RWPE2 (cell line): ENCODE measurements at regions not wholly inside any gene's neighbourhood (a gene's known extent, or its start where the extent isn't known, plus 50 kb on each side); places are given as distances from the start of the nearest gene placed in this dataset.

Source experiments
- ATAC-seq: fragments of 200-7000 bp; cut with Tn5 transposase; 3 replicates; pipeline ENCODE4 v1.9.1; 2021; ENCODE audit warnings: low read depth
- DNase-seq: peaks from one replicate; pipeline ENCODE4 v3.0.0-alpha.2; 2020; ENCODE audit warnings: low spot score
- H3K27ac ChIP-seq: fragments of 450-650 bp; 2 replicates; pipeline ENCODE4 v1.5.1; 2017; ENCODE audit warnings: mild to moderate bottlenecking; ENCODE audit not compliant: poor library complexity, severe bottlenecking
- H3K27me3 ChIP-seq: fragments of 250-450 bp; sonication (Bioruptor Pico); 2 replicates; pipeline ENCODE4 v1.5.1; 2021; ENCODE audit warnings: mild to moderate bottlenecking, moderate library complexity; ENCODE audit not compliant: insufficient read depth, poor library complexity, severe bottlenecking
- H3K36me3 ChIP-seq: fragments of 250-450 bp; sonication (Bioruptor Pico); 2 replicates; pipeline ENCODE4 v1.5.1; 2020; ENCODE audit warnings: low read depth, mild to moderate bottlenecking, moderate library complexity
- H3K4me1 ChIP-seq: fragments of 250-450 bp; sonication (Bioruptor Pico); 2 replicates; pipeline ENCODE4 v1.5.1; 2021; ENCODE audit warnings: mild to moderate bottlenecking, moderate library complexity; ENCODE audit not compliant: insufficient read depth, poor library complexity, severe bottlenecking
- H3K4me3 ChIP-seq: fragments of 250-450 bp; sonication (Bioruptor Pico); 2 replicates; pipeline ENCODE4 v1.5.1; 2021; ENCODE audit warnings: mild to moderate bottlenecking, moderate library complexity; ENCODE audit not compliant: severe bottlenecking
- H3K9me3 ChIP-seq: fragments of 250-450 bp; sonication (Bioruptor Pico); 2 replicates; pipeline ENCODE4 v1.5.1; 2021; ENCODE audit warnings: mild to moderate bottlenecking, moderate library complexity; ENCODE audit not compliant: severe bottlenecking
- TF ChIP-seq, protein P1 (sequence below): fragments of 450-650 bp; IDR thresholded peaks from one replicate; pipeline ENCODE4 v1.5.1; 2017; ENCODE audit warnings: mild to moderate bottlenecking, moderate library complexity; ENCODE audit not compliant: poor library complexity, severe bottlenecking

DNA sequence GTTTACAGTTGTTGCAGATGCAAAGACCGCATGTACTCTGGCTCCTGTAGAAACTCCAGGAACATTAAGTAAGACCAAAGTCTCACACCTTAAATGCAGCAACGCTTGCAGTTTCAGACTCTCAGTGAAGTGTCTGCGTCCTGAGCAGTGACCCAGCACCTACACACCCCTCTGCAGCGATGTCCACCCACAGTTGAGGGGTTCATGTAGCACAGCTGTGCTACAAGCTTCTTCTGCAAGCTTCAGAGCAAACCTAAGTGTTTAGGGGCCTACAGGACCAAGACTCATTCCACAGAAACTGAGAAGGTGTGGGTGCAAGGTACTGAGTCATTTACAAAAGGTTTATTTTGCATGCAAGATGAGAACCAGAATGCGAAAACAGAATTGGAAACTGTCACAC lies 191.0 kb downstream of the IRX2 start:
- Histone ChIP-seq H3K9me3 (no peaks in the 10 kb centered on the region), H3K27me3 (no peaks in the 10 kb centered on the region), H3K27ac (no peak overlapping the region), H3K4me3 (no peak overlapping the region), H3K4me1 (no peaks in the 10 kb centered on the region), H3K36me3 (no peaks in the 10 kb centered on the region)
- ATAC-seq (no peak), DNase-seq (no peak)
- TF ChIP-seq, protein P1, sequence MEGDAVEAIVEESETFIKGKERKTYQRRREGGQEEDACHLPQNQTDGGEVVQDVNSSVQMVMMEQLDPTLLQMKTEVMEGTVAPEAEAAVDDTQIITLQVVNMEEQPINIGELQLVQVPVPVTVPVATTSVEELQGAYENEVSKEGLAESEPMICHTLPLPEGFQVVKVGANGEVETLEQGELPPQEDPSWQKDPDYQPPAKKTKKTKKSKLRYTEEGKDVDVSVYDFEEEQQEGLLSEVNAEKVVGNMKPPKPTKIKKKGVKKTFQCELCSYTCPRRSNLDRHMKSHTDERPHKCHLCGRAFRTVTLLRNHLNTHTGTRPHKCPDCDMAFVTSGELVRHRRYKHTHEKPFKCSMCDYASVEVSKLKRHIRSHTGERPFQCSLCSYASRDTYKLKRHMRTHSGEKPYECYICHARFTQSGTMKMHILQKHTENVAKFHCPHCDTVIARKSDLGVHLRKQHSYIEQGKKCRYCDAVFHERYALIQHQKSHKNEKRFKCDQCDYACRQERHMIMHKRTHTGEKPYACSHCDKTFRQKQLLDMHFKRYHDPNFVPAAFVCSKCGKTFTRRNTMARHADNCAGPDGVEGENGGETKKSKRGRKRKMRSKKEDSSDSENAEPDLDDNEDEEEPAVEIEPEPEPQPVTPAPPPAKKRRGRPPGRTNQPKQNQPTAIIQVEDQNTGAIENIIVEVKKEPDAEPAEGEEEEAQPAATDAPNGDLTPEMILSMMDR, result no peak

- no peaks in the 10 kb centered on the region for H3K36me3 ChIP-seq
- DNase-seq (no peak), ATAC-seq (no peak)
- peaks cover 5% of the 10 kb centered on the region for H3K9me3 ChIP-seq
- TF ChIP-seq, protein P1, result no peak
- H3K4me1 ChIP-seq, result no peaks in the 10 kb centered on the region
- no peak overlapping the region for H3K4me3 ChIP-seq
- H3K27ac ChIP-seq, result no peak overlapping the region
- H3K27me3 ChIP-seq, result no peaks in the 10 kb centered on the region
These were observed 194.0 kb downstream of the IRX2 start for GRCh38 chr5:2557435-2557834.

DNA sequence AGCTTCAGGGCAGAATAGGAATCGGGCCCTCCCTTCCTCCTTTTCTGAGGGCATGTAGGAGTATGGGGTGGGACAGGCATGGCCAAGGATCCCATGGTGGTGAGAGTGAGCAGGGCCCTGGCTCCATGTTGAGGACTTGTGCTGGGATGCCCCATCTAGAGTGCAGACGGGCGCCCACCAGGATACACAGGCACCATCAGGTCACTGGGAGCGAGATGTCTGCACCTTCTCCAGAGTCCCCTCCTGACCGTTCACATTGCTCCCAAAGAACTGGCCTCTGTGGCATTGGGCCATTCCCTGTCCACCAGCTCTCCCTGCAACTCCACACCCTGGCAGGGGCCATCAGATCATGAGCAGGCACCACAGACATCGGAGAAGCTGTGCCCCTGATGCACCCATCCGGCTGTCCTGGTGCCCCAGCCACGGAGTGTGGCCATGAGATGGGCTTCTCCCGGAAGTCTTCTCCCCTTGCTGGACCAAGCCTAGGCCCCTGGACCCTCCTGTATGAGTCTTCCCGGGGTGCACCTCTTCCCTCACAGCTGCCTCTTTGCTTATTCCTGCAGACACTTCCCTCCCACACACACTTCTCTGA lies 195.0 kb downstream of the IRX2 start:
- TF ChIP-seq, protein P1, result no peak
- Histone ChIP-seq H3K4me3 (no peak overlapping the region), H3K27me3 (peaks cover 5% of the 10 kb centered on the region), H3K36me3 (no peaks in the 10 kb centered on the region), H3K9me3 (peaks cover 5% of the 10 kb centered on the region), H3K4me1 (no peaks in the 10 kb centered on the region), H3K27ac (no peak overlapping the region)
- no peak for ATAC-seq
- DNase-seq, result no peak

DNA sequence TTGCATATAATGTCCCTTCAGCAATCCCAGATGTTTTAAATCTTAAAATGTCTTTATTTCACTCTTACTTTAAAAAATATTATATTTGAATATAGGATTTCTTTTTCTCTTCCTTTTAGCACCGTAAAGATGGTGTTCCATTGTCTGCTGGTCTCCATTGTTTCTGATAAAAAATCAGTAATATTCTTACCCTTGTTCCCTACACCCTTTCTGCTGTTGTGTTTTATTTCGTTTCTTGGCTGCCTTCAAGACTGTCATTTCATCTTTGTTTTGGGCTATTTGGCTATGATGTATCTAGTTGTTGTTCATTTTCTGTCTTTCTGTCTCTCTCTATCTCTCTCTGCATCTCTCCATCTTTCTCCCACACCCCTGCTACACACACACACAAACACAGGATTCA lies 197.9 kb downstream of the IRX2 start:
- ATAC-seq, result no peak

DNA sequence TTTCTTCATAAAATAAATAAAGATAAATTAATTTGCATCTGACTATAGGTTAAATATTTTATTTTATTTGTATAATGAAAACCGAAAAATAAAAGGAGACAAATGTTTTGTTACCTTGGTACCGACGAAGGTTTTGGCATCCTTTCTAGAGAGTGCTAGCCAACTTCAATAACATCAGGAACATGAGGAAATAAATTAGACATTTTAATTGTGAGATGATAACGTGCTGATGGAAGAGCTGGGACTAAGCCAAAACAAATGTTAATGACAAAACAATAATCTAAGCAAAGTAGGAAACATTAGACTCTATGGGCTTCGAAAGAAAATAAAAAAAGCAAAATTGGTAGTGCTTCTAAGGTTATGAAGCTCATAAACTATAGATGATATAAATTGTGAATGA lies 201.0 kb downstream of the IRX2 start:
- no peaks in the 10 kb centered on the region for H3K36me3 ChIP-seq
- no peak for DNase-seq
- peaks cover 20% of the 10 kb centered on the region for H3K27me3 ChIP-seq
- TF ChIP-seq, protein P1, result no peak
- no peak overlapping the region for H3K27ac ChIP-seq
- no peaks in the 10 kb centered on the region for H3K4me1 ChIP-seq
- H3K9me3 ChIP-seq, result peaks cover 7% of the 10 kb centered on the region
- ATAC-seq, result no peak
- no peak overlapping the region for H3K4me3 ChIP-seq

More for the DNA sequence above, 197.9 kb downstream of the IRX2 start:
- DNase-seq, result no peak
- no peak overlapping the region for H3K4me3 ChIP-seq
- H3K27ac ChIP-seq, result no peak overlapping the region
- H3K27me3 ChIP-seq, result peaks cover 10% of the 10 kb centered on the region
- no peaks in the 10 kb centered on the region for H3K4me1 ChIP-seq
- H3K9me3 ChIP-seq, result peaks cover 5% of the 10 kb centered on the region
- H3K36me3 ChIP-seq, result no peaks in the 10 kb centered on the region
- TF ChIP-seq, protein P1, result no peak
